Neural cell (in vitro differentiated cells): ENCODE measurements at regions not wholly inside any gene's neighbourhood (a gene's known extent, or its start where the extent isn't known, plus 50 kb on each side); places are given as distances from the start of the nearest gene placed in this dataset.

Experiments
- H2AFZ ChIP-seq: fragments of 200-600, 300-800 bp; sonication (generic), shearing (Covaris generic); 2 replicates; pipeline ENCODE4 v1.6.0; 2014; ENCODE audit warnings: low read depth, mild to moderate bottlenecking, antibody characterized with exemption, low read length, moderate library complexity
- H3F3A ChIP-seq: fragments of 200-600 bp; shearing (Covaris generic); 2 replicates; pipeline ENCODE4 v1.6.1; 2016; ENCODE audit warnings: mild to moderate bottlenecking, moderate library complexity, mixed read lengths, antibody characterized with exemption, low read length; ENCODE audit not compliant: insufficient read depth, poor library complexity, severe bottlenecking
- H3K27ac ChIP-seq: fragments of 200-600, 300-800 bp; sonication (generic), shearing (Covaris generic); 2 replicates; pipeline ENCODE4 v1.5.1; 2014; ENCODE audit warnings: mild to moderate bottlenecking, low read length, moderate library complexity
- H3K27me3 ChIP-seq: fragments of 300-800, 200-600 bp; sonication (generic), shearing (Covaris generic); 2 replicates; pipeline ENCODE4 v1.6.0; 2014; ENCODE audit warnings: mild to moderate bottlenecking, low read depth, low read length, moderate library complexity; ENCODE audit not compliant: insufficient read depth
- H3K36me3 ChIP-seq: fragments of 300-800, 200-600 bp; sonication (generic), shearing (Covaris generic); 2 replicates; pipeline ENCODE4 v1.5.1; 2014; ENCODE audit warnings: mild to moderate bottlenecking, antibody characterized with exemption, low read length, moderate library complexity; ENCODE audit not compliant: insufficient read depth
- H3K4me2 ChIP-seq: fragments of 300-800, 200-600 bp; sonication (generic), shearing (Covaris generic); 2 replicates; pipeline ENCODE4 v1.6.0; 2014; ENCODE audit warnings: mild to moderate bottlenecking, low read length
- H3K4me3 ChIP-seq: fragments of 300-800, 200-600 bp; sonication (generic), shearing (Covaris generic); 2 replicates; pipeline ENCODE4 v1.5.1; 2014; ENCODE audit warnings: mild to moderate bottlenecking, low read length, moderate library complexity
- H3K79me2 ChIP-seq: fragments of 200-600 bp; shearing (Covaris generic); replicated peaks from 2 replicates; pipeline ENCODE4 v1.6.0; 2014; ENCODE audit warnings: mild to moderate bottlenecking, low read length, moderate library complexity; ENCODE audit not compliant: insufficient read depth
- H3K9ac ChIP-seq: fragments of 300-800, 200-600 bp; sonication (generic), shearing (Covaris generic); 2 replicates; pipeline ENCODE4 v1.6.1; 2016; ENCODE audit warnings: mild to moderate bottlenecking, low read length, mixed read lengths
- H3K9me2 ChIP-seq: fragments of 200-600 bp; shearing (Covaris generic); 2 replicates; pipeline ENCODE4 v1.6.1; 2016; ENCODE audit warnings: mild to moderate bottlenecking, low read length, mixed read lengths; ENCODE audit not compliant: insufficient read depth
- H3K9me3 ChIP-seq: fragments of 200-600, 300-800 bp; sonication (generic), shearing (Covaris generic); 2 replicates; pipeline ENCODE4 v1.6.1; 2016; ENCODE audit warnings: mild to moderate bottlenecking, mixed run types, low read length, moderate library complexity, mixed read lengths
- H4K20me1 ChIP-seq: fragments of 200-600 bp; shearing (Covaris generic); 2 replicates; pipeline ENCODE4 v1.6.1; 2016; ENCODE audit warnings: mild to moderate bottlenecking, mixed run types; ENCODE audit not compliant: insufficient read depth
- EP300 ChIP-seq: fragments of 450-650 bp; conservative IDR thresholded peaks from 2 replicates; pipeline ENCODE4 v1.6.1; 2014; ENCODE audit warnings: antibody characterized with exemption, mild to moderate bottlenecking, moderate library complexity; ENCODE audit not compliant: poor library complexity, severe bottlenecking
- EZH2 ChIP-seq: fragments of 200-600, 300-800 bp; shearing (Covaris generic), sonication (generic); IDR thresholded peaks from 2 replicates; pipeline ENCODE4 v1.6.1; 2014; ENCODE audit warnings: antibody characterized with exemption, low read length, borderline replicate concordance, mild to moderate bottlenecking; ENCODE audit not compliant: insufficient read depth, poor library complexity, severe bottlenecking
- MXI1 ChIP-seq: fragments of 450-650 bp; conservative IDR thresholded peaks from 2 replicates; pipeline ENCODE4 v1.6.1; 2014; ENCODE audit warnings: antibody characterized with exemption, mild to moderate bottlenecking; ENCODE audit not compliant: poor library complexity, severe bottlenecking
- POLR2AphosphoS5 ChIP-seq: IDR thresholded peaks from 2 replicates; pipeline ENCODE4 v1.6.1; 2012
- RAD21 ChIP-seq: fragments of 450-650 bp; conservative IDR thresholded peaks from 2 replicates; pipeline ENCODE4 v1.6.1; 2014; ENCODE audit warnings: antibody characterized with exemption, mild to moderate bottlenecking, moderate library complexity
- SMC3 ChIP-seq: fragments of 450-650 bp; conservative IDR thresholded peaks from 2 replicates; pipeline ENCODE4 v1.6.1; 2014; ENCODE audit warnings: antibody characterized with exemption, mild to moderate bottlenecking, moderate library complexity; ENCODE audit not compliant: poor library complexity
- TAF1 ChIP-seq: IDR thresholded peaks from 2 replicates; pipeline ENCODE4 v1.6.1; 2012; ENCODE audit warnings: low read depth
- TF ChIP-seq, protein P1 (sequence below): fragments of 450-650 bp; IDR thresholded peaks from 2 replicates; pipeline ENCODE4 v1.5.1; 2014; ENCODE audit warnings: antibody characterized with exemption, mild to moderate bottlenecking, moderate library complexity; ENCODE audit not compliant: poor library complexity, severe bottlenecking
- TF ChIP-seq, protein P2 (sequence below): IDR thresholded peaks from 2 replicates; pipeline ENCODE4 v1.6.1; 2012; ENCODE audit warnings: borderline replicate concordance

DNA sequence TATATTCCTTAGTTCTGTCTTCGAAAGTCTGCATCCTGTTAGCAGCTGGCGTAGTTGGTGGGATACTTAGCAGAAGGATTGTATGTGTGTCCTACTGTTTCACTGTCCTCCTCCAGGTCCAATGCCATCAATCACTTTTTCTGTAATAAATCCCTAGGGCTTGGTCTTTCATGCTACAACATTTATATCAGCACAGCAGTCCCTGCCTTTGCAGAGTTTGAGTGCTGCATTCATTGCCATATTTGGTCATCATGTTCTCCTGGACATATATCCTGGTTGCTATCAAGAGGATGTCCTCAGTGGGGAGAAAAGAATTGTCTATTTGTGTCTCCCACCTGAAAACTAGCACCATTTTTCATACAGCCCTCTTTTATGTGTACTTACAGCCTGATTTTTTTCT is 67.0 kb downstream of the OR5AK2 start:
- no peak overlapping the region for H3K27ac ChIP-seq
- H3K9me3 ChIP-seq: no peaks in the 10 kb centered on the region
- H3F3A ChIP-seq: no peaks in the 10 kb centered on the region
- H3K9ac ChIP-seq: no peak overlapping the region
- no peak overlapping the region for H2AFZ ChIP-seq
- H4K20me1 ChIP-seq: no peaks in the 10 kb centered on the region
- TF ChIP-seq POLR2AphosphoS5 (no peak), SMC3 (no peak), MXI1 (no peak)
- TF ChIP-seq, protein P1, sequence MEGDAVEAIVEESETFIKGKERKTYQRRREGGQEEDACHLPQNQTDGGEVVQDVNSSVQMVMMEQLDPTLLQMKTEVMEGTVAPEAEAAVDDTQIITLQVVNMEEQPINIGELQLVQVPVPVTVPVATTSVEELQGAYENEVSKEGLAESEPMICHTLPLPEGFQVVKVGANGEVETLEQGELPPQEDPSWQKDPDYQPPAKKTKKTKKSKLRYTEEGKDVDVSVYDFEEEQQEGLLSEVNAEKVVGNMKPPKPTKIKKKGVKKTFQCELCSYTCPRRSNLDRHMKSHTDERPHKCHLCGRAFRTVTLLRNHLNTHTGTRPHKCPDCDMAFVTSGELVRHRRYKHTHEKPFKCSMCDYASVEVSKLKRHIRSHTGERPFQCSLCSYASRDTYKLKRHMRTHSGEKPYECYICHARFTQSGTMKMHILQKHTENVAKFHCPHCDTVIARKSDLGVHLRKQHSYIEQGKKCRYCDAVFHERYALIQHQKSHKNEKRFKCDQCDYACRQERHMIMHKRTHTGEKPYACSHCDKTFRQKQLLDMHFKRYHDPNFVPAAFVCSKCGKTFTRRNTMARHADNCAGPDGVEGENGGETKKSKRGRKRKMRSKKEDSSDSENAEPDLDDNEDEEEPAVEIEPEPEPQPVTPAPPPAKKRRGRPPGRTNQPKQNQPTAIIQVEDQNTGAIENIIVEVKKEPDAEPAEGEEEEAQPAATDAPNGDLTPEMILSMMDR: no peak
- TF ChIP-seq, protein P2, sequence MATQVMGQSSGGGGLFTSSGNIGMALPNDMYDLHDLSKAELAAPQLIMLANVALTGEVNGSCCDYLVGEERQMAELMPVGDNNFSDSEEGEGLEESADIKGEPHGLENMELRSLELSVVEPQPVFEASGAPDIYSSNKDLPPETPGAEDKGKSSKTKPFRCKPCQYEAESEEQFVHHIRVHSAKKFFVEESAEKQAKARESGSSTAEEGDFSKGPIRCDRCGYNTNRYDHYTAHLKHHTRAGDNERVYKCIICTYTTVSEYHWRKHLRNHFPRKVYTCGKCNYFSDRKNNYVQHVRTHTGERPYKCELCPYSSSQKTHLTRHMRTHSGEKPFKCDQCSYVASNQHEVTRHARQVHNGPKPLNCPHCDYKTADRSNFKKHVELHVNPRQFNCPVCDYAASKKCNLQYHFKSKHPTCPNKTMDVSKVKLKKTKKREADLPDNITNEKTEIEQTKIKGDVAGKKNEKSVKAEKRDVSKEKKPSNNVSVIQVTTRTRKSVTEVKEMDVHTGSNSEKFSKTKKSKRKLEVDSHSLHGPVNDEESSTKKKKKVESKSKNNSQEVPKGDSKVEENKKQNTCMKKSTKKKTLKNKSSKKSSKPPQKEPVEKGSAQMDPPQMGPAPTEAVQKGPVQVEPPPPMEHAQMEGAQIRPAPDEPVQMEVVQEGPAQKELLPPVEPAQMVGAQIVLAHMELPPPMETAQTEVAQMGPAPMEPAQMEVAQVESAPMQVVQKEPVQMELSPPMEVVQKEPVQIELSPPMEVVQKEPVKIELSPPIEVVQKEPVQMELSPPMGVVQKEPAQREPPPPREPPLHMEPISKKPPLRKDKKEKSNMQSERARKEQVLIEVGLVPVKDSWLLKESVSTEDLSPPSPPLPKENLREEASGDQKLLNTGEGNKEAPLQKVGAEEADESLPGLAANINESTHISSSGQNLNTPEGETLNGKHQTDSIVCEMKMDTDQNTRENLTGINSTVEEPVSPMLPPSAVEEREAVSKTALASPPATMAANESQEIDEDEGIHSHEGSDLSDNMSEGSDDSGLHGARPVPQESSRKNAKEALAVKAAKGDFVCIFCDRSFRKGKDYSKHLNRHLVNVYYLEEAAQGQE: no peak
- no peaks in the 10 kb centered on the region for H3K36me3 ChIP-seq
- H3K4me3 ChIP-seq: no peak overlapping the region
- no peaks in the 10 kb centered on the region for H3K79me2 ChIP-seq
- H3K4me2 ChIP-seq: no peak overlapping the region
- H3K9me2 ChIP-seq: no peaks in the 10 kb centered on the region
- H3K27me3 ChIP-seq: no peaks in the 10 kb centered on the region

DNA sequence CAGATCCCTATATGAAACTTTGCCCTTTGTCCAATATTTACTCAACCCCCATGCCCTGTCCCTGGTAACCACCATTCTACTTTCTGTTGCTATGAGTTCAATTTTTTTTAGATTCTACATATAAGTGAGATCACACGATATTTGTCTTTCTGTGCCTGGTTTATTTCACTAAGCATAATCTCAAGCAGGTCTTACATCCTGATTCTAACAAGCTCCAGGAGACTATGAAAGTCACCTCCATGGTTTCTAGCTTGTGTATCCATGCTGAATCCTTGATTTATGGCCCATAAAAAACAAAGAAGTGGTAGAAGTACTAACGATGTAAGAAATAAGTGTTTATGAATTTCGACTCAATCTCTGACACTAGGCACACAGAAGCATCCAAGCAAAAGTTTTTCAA is 68.0 kb downstream of the OR5AK2 start:
- no peaks in the 10 kb centered on the region for H4K20me1 ChIP-seq
- H3K4me3 ChIP-seq: no peak overlapping the region
- no peaks in the 10 kb centered on the region for H3F3A ChIP-seq
- no peaks in the 10 kb centered on the region for H3K9me2 ChIP-seq
- TF ChIP-seq, protein P2: no peak
- no peak for TF ChIP-seq EZH2
- TF ChIP-seq RAD21: no peak
- no peak for TF ChIP-seq TAF1
- TF ChIP-seq MXI1: no peak
- TF ChIP-seq POLR2AphosphoS5: no peak
- TF ChIP-seq, protein P1: no peak
- TF ChIP-seq SMC3: no peak
- no peak for TF ChIP-seq EP300
- no peaks in the 10 kb centered on the region for H3K36me3 ChIP-seq
- H3K9ac ChIP-seq: no peak overlapping the region
- no peak overlapping the region for H3K27ac ChIP-seq
- H3K9me3 ChIP-seq: no peaks in the 10 kb centered on the region
- no peak overlapping the region for H3K4me2 ChIP-seq
- no peak overlapping the region for H2AFZ ChIP-seq
- no peaks in the 10 kb centered on the region for H3K27me3 ChIP-seq
- H3K79me2 ChIP-seq: no peaks in the 10 kb centered on the region
